Stimulated activated CD4-positive, alpha-beta T cell treated with anti-CD3 and anti-CD28 coated beads, Interleukin-1b, Interleukin-23, amount 100 ng/mL, for 48 hours (primary cell): ENCODE measurements at regions not wholly inside any gene's neighbourhood (a gene's known extent, or its start where the extent isn't known, plus 50 kb on each side); places are given as distances from the start of the nearest gene placed in this dataset.
"Not testable (repeated sequence)": the region's sequence is repeated elsewhere in the genome, so short reads cannot be mapped to it uniquely, and the experiment has no call there.

ENCODE experiments used
- DNase-seq: peaks from one replicate; pipeline ENCODE4 v3.0.0-alpha.2; 2020

GRCh38 chr3:70466096-70466495, 153.7 kb upstream of the MDFIC2 start:
- DNase-seq = no peak

- DNase-seq = no peak
These were observed 152.4 kb upstream of the MDFIC2 start for GRCh38 chr3:70464876-70465275.

GRCh38 chr3:70464465-70464864, 152.0 kb upstream of the MDFIC2 start:
- no peak for DNase-seq

- DNase-seq = not testable (repeated sequence)
These were observed 137.8 kb upstream of the MDFIC2 start for GRCh38 chr3:70450220-70450619.

- not testable (repeated sequence) for DNase-seq
These were observed 123.0 kb upstream of the MDFIC2 start for GRCh38 chr3:70435422-70435821.

GRCh38 chr3:70433091-70433490, 120.7 kb upstream of the MDFIC2 start:
- DNase-seq = no peak

GRCh38 chr3:70431911-70432310, 119.5 kb upstream of the MDFIC2 start:
- DNase-seq = no peak

- no peak for DNase-seq
These were observed 113.6 kb upstream of the MDFIC2 start for GRCh38 chr3:70426071-70426470.

- DNase-seq = no peak
These were observed 109.1 kb upstream of the MDFIC2 start for GRCh38 chr3:70421506-70421905.

GRCh38 chr3:70409018-70409417, 96.6 kb upstream of the MDFIC2 start:
- DNase-seq = no peak

GRCh38 chr3:70400194-70400593, 87.8 kb upstream of the MDFIC2 start:
- DNase-seq = no peak

GRCh38 chr3:70393881-70394612, 81.6 kb upstream of the MDFIC2 start:
- no peak for DNase-seq

- DNase-seq = no peak
These were observed 79.8 kb upstream of the MDFIC2 start for GRCh38 chr3:70392227-70392626.

GRCh38 chr3:70387889-70388288, 75.5 kb upstream of the MDFIC2 start:
- no peak for DNase-seq

- DNase-seq = no peak
These were observed 74.4 kb upstream of the MDFIC2 start for GRCh38 chr3:70386846-70387245.

- no peak for DNase-seq
These were observed 73.6 kb upstream of the MDFIC2 start for GRCh38 chr3:70386043-70386442.

- no peak for DNase-seq
These were observed 71.0 kb upstream of the MDFIC2 start for GRCh38 chr3:70383360-70383831.

- no peak for DNase-seq
These were observed 61.7 kb upstream of the MDFIC2 start for GRCh38 chr3:70374179-70374578.
